ENCODE measurements at regions not wholly inside any gene's neighbourhood (a gene's known extent, or its start where the extent isn't known, plus 50 kb on each side); places are given as distances from the start of the nearest gene placed in this dataset.

DNA sequence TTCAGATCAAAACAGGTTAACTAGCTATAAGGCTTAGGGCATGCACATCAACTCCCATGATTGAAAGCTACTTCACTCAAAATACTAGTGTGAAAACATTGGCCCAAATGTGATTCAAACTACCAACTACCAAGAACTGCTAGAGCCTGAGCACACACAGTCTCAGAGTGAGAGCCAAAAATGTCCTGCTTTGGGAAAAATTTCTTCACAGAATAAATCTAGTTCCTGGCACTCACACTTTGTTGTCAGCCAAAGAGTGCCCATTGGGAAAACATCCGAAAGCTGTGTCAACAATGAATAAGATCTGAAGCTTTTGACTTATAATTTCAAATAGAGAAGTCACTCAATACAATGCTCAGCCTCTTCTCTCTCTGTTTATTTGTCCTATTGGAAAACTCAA, 182.7 kb downstream of the LRATD1 start (continued):
- TF ChIP-seq CHD1 (IDR thresholded peaks at IDR 0.05; ENCODE audit: low read depth, low read length) (no peak), FOSL1 (IDR thresholded peaks at IDR 0.05; ENCODE audit: insufficient read depth, low read depth, low read length) (no peak), TBP (IDR thresholded peaks at IDR 0.05; ENCODE audit: low read depth, low read length) (no peak), CBX5 (IDR thresholded peaks at IDR 0.05; ENCODE audit: low read depth, low read length) (no peak), CHD2 (IDR thresholded peaks at IDR 0.05; ENCODE audit: low read length) (no peak), KDM1A (IDR thresholded peaks at IDR 0.05; ENCODE audit: borderline replicate concordance, low read length) (no peak)
